ENCODE measurements at regions not wholly inside any gene's neighbourhood (a gene's known extent, or its start where the extent isn't known, plus 50 kb on each side); places are given as distances from the start of the nearest gene placed in this dataset.

DNA sequence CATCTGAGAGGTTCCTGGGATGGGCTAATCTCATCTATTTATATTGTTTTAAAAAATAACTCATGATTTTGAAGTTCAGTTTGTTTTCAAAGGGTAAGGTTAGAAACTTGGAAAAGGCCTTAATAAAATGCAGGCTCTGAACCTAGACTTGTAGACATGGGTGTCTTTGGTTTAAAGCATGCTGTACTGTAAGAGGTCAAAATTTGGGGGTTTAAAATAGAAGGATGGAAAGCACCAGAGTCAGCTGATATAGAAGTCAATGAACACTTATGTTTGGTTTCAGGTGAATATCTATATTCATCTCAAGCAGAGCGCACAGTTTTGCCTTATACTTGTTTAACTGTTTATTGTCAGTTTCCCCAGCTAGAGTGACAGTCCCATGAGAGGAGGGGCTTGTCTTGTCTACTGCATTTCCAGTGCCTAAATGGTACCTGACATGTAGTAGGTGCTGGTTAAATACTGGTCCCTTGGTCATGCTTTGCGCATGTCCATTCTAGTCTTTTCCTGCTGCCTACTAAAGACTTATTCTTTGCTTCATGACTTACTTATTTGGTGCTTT is 112.3 kb upstream of the DTNBP1 start:
- peaks cover 5 to 11% of the 10 kb centered on the region in 2 donors for H3K27me3 Mint-ChIP-seq
- no peaks in the 10 kb centered on the region for H3K9me3 Mint-ChIP-seq
- no peak overlapping the region for H3K27ac Mint-ChIP-seq
- H3K4me1 Mint-ChIP-seq (ENCODE audit: low read depth in 2 of 2) = no peaks in the 10 kb centered on the region
- no peak for DNase-seq
- no peak overlapping the region for H3K4me3 Mint-ChIP-seq
- no peak for ATAC-seq (replicated peaks)
- peaks cover 6% of the 10 kb centered on the region for H3K36me3 Mint-ChIP-seq (ENCODE audit: insufficient read depth)

DNA sequence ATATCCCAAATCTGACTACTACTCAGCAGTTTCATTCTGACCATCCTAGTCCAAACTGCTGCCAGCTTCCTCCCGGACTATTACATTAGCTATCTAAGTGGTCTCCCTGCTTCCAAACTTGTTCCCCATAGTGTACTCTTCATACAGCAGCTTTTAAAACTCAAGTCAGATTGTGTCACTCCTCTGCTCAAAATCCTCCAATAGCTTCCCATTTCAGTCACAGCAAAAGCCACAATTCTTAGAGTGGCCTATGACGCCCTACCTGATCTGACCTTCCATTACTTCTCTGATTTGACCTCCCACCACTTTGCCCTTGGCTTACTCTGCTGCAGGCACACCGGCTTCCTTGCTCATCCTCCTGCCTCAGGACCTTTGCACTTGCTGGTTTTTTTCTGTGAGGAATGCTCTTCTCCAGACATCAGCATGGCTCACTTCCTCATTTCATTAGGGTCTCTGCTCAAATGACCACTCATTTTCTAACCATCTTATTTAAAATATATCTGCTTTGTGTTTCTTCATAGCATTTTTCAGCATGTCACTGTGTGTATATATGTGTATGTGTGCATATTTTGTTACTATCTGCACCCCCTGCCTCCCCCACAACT is 111.1 kb upstream of the DTNBP1 start:
- Mint-ChIP-seq H3K27me3 (peaks cover 0 to 11% of the 10 kb centered on the region in 2 donors), H3K4me1 (ENCODE audit: low read depth in 2 of 2) (no peaks in the 10 kb centered on the region), H3K9me3 (no peaks in the 10 kb centered on the region), H3K36me3 (ENCODE audit: insufficient read depth) (peaks cover 6% of the 10 kb centered on the region), H3K27ac (no peak overlapping the region), H3K4me3 (no peak overlapping the region)
- no peak for ATAC-seq (replicated peaks)
- DNase-seq = no peak

DNA sequence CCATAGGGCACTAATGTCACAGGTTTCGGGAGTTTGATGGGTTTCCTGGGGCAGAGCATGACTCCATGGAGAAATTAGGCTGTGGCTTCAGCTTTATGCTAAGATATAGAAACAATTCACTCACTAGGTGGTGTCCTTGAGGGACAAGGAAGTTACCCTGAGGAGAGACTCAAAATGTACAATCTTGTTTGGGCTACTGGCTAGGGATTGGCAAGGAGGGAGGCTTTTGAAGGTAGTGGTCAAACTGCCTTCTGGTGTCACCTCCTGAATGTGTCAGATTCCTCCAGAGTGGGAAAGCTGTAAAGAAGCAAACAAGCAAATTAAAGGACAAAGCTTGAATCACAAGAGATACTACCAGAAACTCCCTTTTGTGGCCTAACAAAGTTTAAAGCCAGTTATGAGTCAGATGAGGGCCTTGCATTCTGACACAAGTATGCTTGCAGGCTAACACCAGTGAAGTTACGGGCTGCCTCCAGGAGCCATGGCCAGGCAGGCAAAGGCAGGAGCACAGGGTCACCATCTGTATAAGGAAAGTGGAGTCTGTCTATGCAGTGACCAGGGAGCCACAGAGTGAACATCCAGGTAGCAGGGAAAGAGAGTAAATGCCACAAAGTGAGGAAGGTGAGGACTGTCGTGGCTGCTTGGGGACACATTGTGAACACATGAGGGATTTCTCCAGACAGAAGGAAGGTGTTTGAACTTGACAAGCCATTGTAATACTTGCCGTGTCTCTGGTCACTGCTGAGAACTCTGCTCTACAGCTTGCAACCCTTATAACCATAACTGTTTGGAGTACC is 107.7 kb upstream of the DTNBP1 start:
- no peaks in the 10 kb centered on the region for H3K9me3 Mint-ChIP-seq
- no peak overlapping the region for H3K27ac Mint-ChIP-seq
- H3K36me3 Mint-ChIP-seq (ENCODE audit: insufficient read depth) = peaks cover 6% of the 10 kb centered on the region
- no peaks in the 10 kb centered on the region for H3K4me1 Mint-ChIP-seq (ENCODE audit: low read depth in 2 of 2)
- no peak overlapping the region for H3K4me3 Mint-ChIP-seq
- no peak for ATAC-seq (replicated peaks)
- peaks cover 0 to 6% of the 10 kb centered on the region in 2 donors for H3K27me3 Mint-ChIP-seq
- no peak for DNase-seq

DNA sequence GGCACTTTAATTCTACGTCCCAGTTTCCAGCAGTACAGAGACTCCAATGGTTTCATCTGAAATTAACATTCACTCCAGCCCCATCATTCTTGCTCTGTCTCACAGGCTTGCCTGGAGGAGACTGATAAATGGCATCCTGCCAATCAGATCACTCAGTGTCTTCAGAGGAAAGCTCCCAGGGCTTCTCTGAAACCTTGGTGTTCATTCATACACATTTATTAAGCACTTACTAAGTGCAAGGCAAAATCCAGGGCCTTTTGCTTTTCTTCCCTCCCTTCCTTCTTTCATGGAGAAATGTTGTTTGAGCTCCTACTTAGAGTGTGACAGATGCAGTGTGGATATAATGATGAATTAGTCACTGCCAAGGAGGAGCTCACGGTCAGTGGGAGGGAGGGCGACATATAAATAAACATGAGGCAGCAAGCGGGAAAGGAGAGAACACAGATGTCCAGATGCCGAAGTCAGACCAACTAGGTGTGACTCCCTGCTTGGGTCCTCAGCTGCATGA is 106.7 kb upstream of the DTNBP1 start:
- no peak for ATAC-seq (replicated peaks)
- DNase-seq = no peak
- peaks cover 6% of the 10 kb centered on the region for H3K36me3 Mint-ChIP-seq (ENCODE audit: insufficient read depth)
- no peak overlapping the region for H3K27ac Mint-ChIP-seq
- H3K4me3 Mint-ChIP-seq = no peak overlapping the region
- peaks cover 0 to 11% of the 10 kb centered on the region in 2 donors for H3K27me3 Mint-ChIP-seq
- no peaks in the 10 kb centered on the region for H3K4me1 Mint-ChIP-seq (ENCODE audit: low read depth in 2 of 2)
- H3K9me3 Mint-ChIP-seq = no peaks in the 10 kb centered on the region

DNA sequence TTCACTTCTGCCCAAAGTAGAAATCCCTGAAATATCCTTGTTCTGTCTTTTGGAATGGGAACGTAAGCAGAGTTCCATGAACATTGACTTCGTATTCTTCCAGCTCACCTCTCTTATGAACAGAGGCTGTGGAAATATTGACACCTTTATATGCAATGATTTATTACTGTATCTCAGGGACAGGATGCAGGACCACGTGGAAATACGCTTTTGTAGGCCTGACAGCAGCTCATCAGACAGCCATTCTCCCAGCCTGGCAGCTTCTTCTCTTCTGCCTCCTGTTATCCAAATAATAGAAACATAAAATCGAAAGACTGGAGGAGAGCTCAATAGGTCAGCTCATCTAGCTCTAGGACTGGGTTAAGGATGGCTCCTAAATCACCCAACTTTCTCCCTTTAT is 106.2 kb upstream of the DTNBP1 start:
- Mint-ChIP-seq H3K27me3 (peaks cover 0 to 16% of the 10 kb centered on the region in 2 donors), H3K4me3 (no peak overlapping the region), H3K9me3 (no peaks in the 10 kb centered on the region), H3K4me1 (ENCODE audit: low read depth in 2 of 2) (no peaks in the 10 kb centered on the region), H3K36me3 (ENCODE audit: insufficient read depth) (peaks cover 6% of the 10 kb centered on the region), H3K27ac (no peak overlapping the region)
- DNase-seq (no peak), ATAC-seq (replicated peaks) (no peak)

DNA sequence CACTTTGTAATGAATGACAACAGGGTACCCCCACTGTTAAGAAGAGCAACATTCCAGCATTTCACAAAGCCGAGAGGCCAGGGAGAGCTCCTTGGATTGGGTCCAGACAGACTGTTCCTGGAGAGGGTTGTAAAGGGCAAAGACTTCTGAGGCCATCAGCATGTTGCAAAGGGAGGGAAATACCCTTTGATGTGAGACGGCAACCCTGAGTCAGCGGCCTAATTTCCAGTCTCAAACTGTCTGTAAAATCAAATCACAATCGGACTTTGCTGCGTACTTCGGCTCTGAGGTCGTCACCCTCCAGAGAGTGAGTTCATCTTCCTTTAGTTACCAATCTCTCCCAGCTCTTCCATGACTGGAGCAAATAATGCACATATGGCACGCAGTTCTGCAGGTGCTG is 101.0 kb upstream of the DTNBP1 start:
- H3K36me3 Mint-ChIP-seq (ENCODE audit: insufficient read depth) = no peaks in the 10 kb centered on the region
- no peak overlapping the region for H3K27ac Mint-ChIP-seq
- no peak for ATAC-seq (replicated peaks)
- DNase-seq = no peak
- H3K4me3 Mint-ChIP-seq = no peak overlapping the region
- no peaks in the 10 kb centered on the region for H3K4me1 Mint-ChIP-seq (ENCODE audit: low read depth in 2 of 2)
- H3K9me3 Mint-ChIP-seq = no peaks in the 10 kb centered on the region
- peaks cover 6 to 30% of the 10 kb centered on the region in 2 donors for H3K27me3 Mint-ChIP-seq

DNA sequence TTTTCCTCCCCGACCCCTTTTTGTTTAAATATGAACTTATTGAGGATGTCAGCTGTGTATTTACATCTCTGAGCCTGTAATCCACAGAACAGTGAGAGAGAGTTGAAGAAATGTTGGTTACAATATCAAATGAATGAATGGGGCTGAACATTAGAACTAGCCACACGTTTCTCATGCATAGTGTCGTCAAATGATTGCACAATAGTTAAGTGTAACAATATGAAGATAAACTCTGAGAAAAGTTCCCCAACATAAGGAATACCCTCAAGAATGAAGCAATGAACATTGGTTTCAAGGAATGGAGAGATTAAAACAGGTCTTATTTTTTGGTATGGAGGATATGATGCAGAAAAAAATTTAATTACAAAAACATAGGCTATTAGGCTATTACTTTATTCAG is 100.5 kb upstream of the DTNBP1 start:
- H3K9me3 Mint-ChIP-seq = no peaks in the 10 kb centered on the region
- H3K4me3 Mint-ChIP-seq = no peak overlapping the region
- DNase-seq = no peak
- no peaks in the 10 kb centered on the region for H3K36me3 Mint-ChIP-seq (ENCODE audit: insufficient read depth)
- no peak overlapping the region for H3K27ac Mint-ChIP-seq
- no peak for ATAC-seq (replicated peaks)
- peaks cover 6 to 30% of the 10 kb centered on the region in 2 donors for H3K27me3 Mint-ChIP-seq
- H3K4me1 Mint-ChIP-seq (ENCODE audit: low read depth in 2 of 2) = no peaks in the 10 kb centered on the region

DNA sequence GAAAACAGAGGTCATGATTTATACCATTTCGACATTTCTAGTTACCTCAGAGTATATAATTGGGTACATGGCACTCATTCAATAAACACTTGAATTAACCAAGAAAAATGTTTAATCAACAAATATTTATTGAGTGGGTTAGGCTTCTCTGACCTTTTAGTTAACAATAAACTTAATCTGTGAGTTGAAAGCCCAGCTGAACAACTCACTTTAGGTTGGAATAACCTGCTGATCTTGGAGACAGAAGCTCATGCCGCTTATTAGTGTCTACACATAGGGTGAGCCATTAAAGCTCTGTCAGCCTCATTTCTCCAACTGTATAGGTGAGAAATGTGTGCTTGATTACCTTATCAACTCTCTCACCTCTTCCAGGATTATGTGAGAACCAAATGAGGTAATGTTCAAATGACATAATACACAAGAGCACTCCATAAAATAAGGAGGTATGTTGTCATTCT is 98.2 kb upstream of the DTNBP1 start:
- DNase-seq (no peak), ATAC-seq (replicated peaks) (no peak)
- Mint-ChIP-seq H3K36me3 (ENCODE audit: insufficient read depth) (no peaks in the 10 kb centered on the region), H3K4me3 (no peak overlapping the region), H3K4me1 (ENCODE audit: low read depth in 2 of 2) (no peaks in the 10 kb centered on the region), H3K9me3 (no peaks in the 10 kb centered on the region), H3K27ac (no peak overlapping the region), H3K27me3 (peaks cover 6 to 30% of the 10 kb centered on the region in 2 donors)

DNA sequence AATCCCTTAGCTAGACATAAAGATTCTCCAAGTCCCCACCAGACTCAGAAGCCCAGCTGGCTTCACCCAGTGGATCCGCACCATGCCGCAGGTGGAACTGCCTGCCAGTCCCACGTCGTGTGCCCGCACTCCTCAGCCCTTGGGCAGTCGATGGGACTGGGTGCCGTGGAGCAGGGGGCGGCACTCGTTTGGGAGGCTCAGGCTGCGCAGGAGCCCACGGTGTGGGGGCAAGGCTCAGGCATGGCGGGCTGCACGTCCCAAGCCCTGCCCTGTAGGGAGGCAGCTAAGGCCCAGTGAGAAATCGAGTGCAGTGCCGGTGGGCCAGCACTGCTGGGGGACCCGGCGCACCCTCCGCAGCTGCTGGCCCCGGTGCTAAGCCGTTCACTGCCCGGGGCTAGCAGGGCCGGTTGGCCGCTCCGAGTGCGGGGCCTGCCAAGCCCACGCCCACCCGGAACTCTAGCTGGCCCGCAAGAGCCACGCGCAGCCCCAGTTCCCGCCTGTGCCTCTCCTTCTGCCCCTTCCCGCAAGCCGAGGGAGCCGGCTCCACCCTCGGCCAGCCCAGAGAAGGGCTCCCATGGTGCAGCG is 95.9 kb upstream of the DTNBP1 start:
- H3K4me1 Mint-ChIP-seq (ENCODE audit: low read depth in 2 of 2) = no peaks in the 10 kb centered on the region
- ATAC-seq (replicated peaks) (no peak), DNase-seq (no peak)
- peaks cover 6 to 12% of the 10 kb centered on the region in 2 donors for H3K27me3 Mint-ChIP-seq
- no peak overlapping the region for H3K27ac Mint-ChIP-seq
- no peak overlapping the region for H3K4me3 Mint-ChIP-seq
- no peaks in the 10 kb centered on the region for H3K36me3 Mint-ChIP-seq (ENCODE audit: insufficient read depth)
- no peaks in the 10 kb centered on the region for H3K9me3 Mint-ChIP-seq

DNA sequence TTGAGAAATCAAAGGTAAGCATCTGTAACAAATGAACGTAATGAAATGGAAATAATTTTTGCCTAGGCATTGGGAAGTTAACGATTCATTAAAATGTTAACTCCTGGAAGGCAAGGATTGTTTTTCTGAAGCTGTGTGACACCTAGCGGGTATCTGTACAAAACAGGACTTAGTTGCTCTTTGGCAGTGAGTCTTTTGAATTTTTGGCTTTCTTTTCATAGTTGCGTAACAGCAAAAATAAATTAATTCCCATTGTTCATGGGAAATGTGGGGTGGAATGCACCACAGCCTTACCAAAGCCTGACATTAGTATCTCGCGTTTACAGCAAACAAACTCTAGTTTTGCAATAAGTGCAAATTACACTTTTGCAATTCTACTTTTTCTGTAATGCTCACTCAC is 92.7 kb upstream of the DTNBP1 start:
- ATAC-seq (replicated peaks) = no peak
- Mint-ChIP-seq H3K27me3 (no peaks in the 10 kb centered on the region), H3K27ac (no peak overlapping the region), H3K4me1 (ENCODE audit: low read depth in 2 of 2) (no peaks in the 10 kb centered on the region), H3K4me3 (no peak overlapping the region), H3K36me3 (ENCODE audit: insufficient read depth) (no peaks in the 10 kb centered on the region), H3K9me3 (no peaks in the 10 kb centered on the region)
- DNase-seq = no peak

DNA sequence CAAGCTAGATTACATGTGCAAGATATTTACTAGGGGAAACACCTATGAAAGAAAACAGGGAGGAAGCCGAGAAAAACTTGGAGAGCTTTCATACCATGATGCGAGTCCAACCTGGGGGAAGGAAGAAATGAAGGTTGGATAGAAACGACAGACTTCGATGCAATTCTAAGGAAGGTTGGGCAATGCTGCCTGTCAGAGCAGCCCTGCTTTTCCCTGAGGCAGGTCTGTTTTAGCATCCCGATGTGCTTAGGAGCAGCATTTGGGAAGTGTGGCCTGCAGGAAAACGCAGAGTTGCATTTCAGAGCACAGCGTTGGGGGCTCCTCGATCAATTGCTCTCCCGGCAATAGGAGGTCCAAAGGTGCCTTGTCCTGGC is 91.9 kb upstream of the DTNBP1 start:
- Mint-ChIP-seq H3K27me3 (no peaks in the 10 kb centered on the region), H3K4me3 (no peak overlapping the region), H3K4me1 (ENCODE audit: low read depth in 2 of 2) (no peaks in the 10 kb centered on the region), H3K36me3 (ENCODE audit: insufficient read depth) (no peaks in the 10 kb centered on the region), H3K27ac (no peak overlapping the region), H3K9me3 (no peaks in the 10 kb centered on the region)
- ATAC-seq (replicated peaks) (no peak), DNase-seq (no peak)

DNA sequence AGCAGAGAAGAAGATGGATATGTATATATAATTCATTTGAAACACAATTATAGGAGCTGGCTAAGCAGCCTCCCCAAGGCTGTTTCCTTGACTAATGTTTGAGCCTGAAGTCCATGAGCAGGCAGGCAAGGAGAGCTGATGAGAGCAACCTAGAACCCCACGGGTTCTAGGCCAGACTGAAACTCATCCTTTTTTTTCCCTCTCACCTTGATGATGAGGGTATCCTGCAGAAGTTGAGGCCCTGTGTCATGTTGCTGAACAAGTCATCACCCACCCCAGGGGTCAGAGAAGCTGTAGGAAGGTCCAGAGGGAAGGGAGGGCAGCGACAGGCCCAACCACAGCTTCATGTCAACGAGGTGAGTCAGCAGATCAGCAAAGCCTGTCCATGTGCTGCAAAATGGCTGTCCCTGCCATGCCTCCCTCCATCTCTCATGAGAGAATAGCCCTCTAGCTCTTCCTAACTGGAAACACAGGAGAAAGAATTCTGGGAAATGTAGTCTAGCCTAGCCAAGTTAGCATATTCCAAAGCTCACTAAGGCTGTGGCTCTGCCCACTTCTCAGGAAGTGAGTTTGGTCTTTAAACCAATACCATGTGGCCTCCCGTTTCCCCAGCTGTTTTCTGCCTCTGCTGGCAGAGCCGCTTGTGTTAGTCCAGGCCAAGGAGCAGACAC is 91.3 kb upstream of the DTNBP1 start:
- no peaks in the 10 kb centered on the region for H3K9me3 Mint-ChIP-seq
- H3K4me1 Mint-ChIP-seq (ENCODE audit: low read depth in 2 of 2) = no peaks in the 10 kb centered on the region
- no peak for DNase-seq
- H3K27me3 Mint-ChIP-seq = no peaks in the 10 kb centered on the region
- ATAC-seq (replicated peaks) = no peak
- no peak overlapping the region for H3K27ac Mint-ChIP-seq
- no peaks in the 10 kb centered on the region for H3K36me3 Mint-ChIP-seq (ENCODE audit: insufficient read depth)
- H3K4me3 Mint-ChIP-seq = no peak overlapping the region

DNA sequence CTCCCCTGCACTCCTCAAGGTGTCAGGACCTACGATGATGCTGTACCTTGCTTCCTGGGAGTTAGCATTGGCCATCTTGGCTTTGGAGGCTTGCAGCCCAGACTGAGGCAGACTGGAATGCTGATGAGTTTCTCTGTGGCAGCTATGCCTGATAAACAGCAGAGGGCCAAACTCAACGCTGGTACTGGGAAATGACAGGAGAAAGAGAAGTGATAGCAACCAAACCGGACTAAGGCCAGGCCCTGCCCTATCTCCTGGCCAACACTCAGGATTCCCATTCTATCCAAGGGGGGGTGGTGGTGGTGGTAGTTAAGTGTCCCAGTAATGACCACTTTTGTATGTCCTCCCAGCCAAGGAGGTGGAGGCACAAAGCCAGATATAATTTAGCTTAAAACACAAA is 90.0 kb upstream of the DTNBP1 start:
- H3K27ac Mint-ChIP-seq = no peak overlapping the region
- no peaks in the 10 kb centered on the region for H3K9me3 Mint-ChIP-seq
- no peaks in the 10 kb centered on the region for H3K27me3 Mint-ChIP-seq
- H3K4me3 Mint-ChIP-seq = no peak overlapping the region
- no peaks in the 10 kb centered on the region for H3K4me1 Mint-ChIP-seq (ENCODE audit: low read depth in 2 of 2)
- no peak for DNase-seq
- no peak for ATAC-seq (replicated peaks)
- no peaks in the 10 kb centered on the region for H3K36me3 Mint-ChIP-seq (ENCODE audit: insufficient read depth)
